GM21528 (cell line): ENCODE measurements at regions not wholly inside any gene's neighbourhood (a gene's known extent, or its start where the extent isn't known, plus 50 kb on each side); places are given as distances from the start of the nearest gene placed in this dataset.

Source experiments
- ATAC-seq: cut with Tn5 transposase; IDR thresholded peaks from one replicate; pipeline ENCODE4 v1.9.1; 2021; ENCODE audit warnings: mild to moderate bottlenecking, moderate library complexity; ENCODE audit not compliant: unreplicated experiment, low FRiP score

DNA sequence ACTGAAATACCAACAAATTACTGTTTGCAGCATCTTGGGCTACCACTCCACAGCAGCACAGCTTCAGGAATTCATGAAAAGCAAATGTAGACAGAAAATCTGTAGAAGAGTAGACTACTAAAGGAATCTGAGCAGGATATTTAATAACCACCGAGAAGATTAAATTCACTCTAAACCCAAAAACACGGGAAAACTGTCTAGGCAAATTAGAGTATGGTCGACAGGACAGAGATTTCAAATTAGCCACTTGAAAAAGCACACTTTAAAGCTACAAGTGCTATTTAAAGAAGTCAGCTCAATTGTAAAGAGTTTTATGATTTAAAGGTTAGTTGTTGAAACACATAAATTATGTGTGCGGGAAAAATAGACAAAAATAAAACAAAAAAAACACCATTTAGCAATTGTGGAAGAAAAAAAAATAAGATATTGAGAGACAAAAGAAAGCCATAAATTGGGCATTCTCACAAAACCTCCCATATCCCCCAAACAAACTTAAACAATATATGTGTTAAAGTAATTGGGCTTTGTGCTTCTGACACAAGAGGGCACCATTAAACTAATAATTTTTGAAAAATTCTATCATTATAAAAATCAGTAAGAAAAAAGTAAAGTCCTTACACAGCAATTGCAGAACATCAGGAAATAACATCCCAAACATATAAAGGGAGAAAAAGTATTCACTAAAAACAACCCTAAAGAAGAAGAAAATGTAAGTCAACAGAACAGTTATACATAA is 880.8 kb downstream of the TECRL start:
- ATAC-seq: no peak

GRCh38 chr4:63526251-63526650 is 883.0 kb downstream of the TECRL start:
- no peak for ATAC-seq

- ATAC-seq: no peak
These were observed 884.5 kb downstream of the TECRL start for GRCh38 chr4:63524764-63525163.

- ATAC-seq: no peak
These were observed 903.4 kb downstream of the TECRL start for GRCh38 chr4:63505714-63506460.

DNA sequence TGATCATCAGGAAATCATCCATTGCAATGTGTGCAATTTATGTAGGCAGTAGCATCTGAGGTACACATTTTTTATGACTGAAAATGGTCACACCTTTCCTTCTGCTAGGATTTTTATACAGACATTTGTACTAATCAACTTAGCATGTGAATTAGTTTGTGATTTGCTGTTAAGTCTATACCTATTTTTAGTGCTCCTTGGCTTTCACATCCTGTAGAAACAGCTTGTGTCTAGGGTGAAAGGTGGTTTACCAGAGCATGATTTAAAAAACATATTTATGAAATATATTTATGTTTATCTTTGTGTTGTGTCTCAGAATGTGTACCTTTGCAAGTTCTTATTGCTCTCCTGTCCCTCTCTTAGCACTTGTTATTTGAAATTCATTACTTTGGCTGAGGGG is 916.0 kb downstream of the TECRL start:
- no peak for ATAC-seq

- no peak for ATAC-seq
These were observed 916.7 kb downstream of the TECRL start for GRCh38 chr4:63492515-63492914.

DNA sequence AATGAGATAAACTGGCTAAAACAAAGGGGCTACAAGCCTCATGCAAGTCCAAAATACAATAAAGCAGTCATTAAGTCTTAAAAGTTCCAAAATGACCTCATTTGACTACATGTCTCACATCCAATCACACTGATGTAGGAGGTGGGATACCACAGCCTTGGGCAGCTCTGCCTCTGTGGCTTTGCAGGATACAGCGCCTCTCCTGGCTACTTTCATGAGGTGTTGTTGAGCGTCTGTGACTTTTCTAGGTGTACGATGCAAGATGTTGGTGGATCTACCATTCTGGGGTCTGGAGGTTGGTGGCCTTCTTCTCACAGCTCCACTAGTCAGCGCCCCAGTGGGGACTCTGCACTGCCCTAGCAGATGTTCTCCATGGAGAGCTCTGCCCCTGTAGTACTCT is 944.9 kb downstream of the TECRL start:
- no peak for ATAC-seq

DNA sequence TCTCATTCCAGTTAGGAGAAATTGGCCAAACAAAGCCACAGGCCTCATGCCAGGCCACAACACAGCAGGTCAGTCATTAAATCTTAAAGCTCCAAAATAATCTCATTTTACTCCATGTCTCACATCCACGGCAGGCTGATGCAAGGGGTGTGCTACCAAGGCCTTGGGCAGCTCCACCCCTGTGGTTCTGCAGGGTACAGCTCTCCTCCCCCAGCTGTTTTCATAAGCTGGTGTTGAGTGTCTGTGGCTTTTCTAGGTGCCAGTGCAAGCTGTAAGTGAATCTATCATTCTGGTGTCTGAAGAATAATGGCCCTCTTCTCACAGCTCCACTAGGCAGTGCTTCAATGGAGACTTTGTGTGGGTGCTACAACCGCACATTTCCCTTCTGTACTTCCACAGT is 949.2 kb downstream of the TECRL start:
- no peak for ATAC-seq

- ATAC-seq: no peak
These were observed 949.9 kb downstream of the TECRL start for GRCh38 chr4:63459329-63459728.

DNA sequence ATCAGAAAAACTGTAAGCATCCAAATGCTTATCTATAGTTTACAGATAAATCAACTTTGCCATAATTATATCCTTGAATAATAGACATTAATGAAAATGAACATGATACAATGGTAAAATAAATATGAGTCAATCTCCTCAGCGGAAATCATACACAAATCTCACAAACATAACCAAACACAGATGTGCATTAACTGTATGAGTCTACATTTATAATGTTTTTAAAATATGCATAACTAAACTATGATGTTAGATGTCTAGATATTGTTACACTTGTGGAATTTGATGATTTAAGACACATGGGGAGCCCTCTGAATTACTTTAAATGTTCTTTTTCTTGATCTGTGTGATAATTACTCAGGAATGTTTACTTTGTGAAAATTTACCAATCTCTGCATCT is 951.2 kb downstream of the TECRL start:
- ATAC-seq: no peak

DNA sequence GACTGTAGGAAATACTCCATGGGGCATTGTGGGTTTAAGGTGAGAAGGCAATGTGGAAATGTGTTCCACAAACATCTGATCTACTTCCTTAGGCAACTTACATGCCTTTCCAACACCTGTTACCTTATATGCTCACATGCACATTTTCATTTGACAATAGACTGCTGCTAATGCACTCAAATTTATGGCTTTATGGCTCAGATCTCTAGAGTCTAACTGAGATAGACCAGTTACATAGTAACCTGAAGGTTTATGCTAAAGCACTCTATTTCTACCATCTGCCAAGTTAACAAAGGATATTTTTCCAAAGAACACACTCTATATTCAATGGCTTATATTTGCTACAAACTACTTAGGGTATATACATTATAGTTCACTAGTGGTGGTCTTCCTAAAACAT is 969.0 kb downstream of the TECRL start:
- ATAC-seq: no peak

DNA sequence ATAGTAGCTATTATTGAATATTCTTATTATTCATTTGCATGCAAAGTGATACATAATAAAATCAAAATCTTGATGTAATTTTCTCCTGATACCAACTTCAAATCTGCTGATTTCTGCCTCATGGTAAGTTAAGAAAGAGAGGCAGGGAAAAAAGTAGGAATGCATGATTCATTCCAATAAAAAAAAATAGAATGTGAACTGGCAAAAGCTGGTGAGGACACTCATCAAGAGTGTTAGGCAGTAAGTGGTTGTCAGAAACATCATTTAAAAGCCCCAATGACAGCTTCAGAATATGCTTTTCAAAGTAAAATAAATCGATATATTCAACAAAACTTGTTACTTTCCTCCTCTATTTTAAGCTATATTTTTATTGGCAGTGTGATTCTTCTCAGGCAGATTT is 979.1 kb downstream of the TECRL start:
- ATAC-seq: no peak

- no peak for ATAC-seq
These were observed 1013.0 kb downstream of the TECRL start for GRCh38 chr4:63396269-63396668.

DNA sequence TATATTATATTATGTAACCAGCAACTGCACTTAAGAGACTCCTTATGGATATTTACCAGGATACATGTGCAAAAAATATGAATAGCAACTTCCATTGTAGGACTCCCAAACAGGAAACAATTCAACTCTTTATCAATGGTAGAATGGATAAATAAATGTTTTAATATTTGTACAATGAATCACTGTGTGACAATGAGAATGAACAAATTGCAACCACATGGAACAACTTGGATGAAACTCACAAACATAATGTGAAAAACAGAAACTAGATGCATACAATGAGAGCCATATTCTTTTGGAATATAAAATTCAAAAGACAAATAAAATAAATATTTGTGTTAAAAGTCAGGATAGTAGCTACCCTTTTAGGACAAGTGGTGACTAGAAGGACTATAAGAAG is 1015.7 kb downstream of the TECRL start:
- no peak for ATAC-seq

GRCh38 chr4:63379750-63380522 is 1029.3 kb downstream of the TECRL start:
- no peak for ATAC-seq

GRCh38 chr4:63371001-63371400 is 1038.2 kb downstream of the TECRL start:
- ATAC-seq: no peak

DNA sequence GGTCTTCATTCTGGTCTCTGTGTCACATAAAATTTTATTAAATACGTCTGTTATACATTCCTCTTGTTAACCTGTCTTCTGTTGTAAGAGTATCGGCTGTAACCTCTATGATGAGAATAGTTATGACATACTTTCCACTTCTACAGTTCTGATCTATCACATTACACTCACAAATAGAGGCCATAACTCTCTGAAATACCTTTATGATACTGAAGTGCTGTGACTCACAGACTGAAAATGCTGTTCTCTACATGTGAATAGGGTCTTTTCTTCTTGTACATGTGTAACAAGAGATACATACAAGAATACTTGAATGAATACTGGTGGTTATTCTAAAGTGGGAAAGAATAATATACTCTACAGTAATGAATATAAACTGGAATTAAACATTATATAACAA is 1047.6 kb downstream of the TECRL start:
- no peak for ATAC-seq

- no peak for ATAC-seq
These were observed 1048.2 kb downstream of the TECRL start for GRCh38 chr4:63361066-63361465.

DNA sequence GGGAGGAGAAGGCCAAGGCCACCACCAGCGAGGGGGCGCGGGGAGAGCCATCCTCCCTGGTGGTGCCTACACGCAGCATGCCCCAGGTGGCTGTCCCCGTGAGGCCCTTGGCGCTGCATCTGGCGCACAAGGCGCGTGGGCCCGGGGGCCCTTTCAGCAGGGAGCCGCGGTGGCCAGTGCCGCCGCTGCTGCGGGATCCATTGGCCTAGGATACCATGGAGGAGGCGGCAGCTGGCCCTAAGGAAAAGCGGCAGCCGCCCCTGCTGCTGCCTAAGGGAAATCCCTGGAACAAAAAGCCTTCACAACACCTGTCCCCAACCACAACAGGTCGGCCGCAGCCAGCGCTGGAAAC is 1059.6 kb downstream of the TECRL start:
- no peak for ATAC-seq

DNA sequence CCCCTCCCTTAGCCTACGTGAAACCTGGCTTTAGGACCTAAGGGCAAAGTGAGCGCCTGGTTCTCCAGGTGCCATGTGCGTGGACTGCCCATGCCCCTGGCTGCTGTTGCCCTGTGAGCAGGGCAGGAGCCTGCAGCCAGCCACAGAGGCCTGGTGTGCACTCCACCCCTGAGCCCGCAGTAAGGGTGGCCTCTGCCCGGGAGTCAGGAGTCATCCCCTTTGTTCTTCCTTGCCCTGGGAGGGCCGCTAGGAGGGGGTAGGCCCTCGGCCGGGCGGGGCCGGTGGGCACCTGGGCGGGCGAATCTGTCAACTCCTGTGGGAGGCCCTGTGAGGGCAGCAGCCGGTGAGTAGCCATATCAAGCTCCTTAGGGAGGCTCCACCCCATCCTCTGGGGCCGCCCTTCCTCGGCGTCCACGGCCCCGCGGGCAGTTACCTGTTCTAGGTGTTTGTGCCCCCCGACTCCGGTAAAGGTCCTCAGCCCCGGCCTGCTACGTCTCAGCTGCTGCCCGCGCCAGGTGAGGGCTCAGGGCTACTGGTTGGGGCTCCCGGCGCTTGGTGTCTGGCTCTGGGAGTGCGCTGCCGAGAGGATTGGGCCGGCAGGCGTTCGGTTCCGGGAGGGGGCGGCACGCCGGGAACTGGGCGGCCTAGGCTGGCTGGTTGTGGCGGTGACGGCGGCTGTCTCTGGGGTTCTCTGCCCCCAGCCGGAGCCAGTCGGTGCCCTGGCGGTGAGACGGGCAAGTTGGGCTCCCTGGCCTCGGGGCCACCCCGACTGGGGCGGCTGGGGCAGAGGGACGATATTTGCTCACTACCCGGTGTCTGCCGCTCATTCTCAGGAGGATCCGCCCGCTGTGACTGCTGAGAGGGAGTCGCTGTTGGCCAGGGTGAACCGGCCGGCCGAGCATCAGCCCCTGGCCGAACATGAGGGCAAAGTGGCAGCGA is 1060.2 kb downstream of the TECRL start:
- no peak for ATAC-seq
